ES-I3 (cell line): ENCODE measurements at regions not wholly inside any gene's neighbourhood (a gene's known extent, or its start where the extent isn't known, plus 50 kb on each side); places are given as distances from the start of the nearest gene placed in this dataset.

Experiments
- H3K36me3 ChIP-seq: 2 replicates; pipeline ENCODE4 v1.6.1; 2013; ENCODE audit warnings: mild to moderate bottlenecking, low read length, control low read depth, moderate library complexity; ENCODE audit not compliant: insufficient read depth
- H3K4me1 ChIP-seq: 2 replicates; pipeline ENCODE4 v1.6.1; 2013; ENCODE audit warnings: mild to moderate bottlenecking, control low read depth, low read length; ENCODE audit not compliant: insufficient read depth
- H3K9ac ChIP-seq: 2 replicates; pipeline ENCODE4 v1.6.1; 2013; ENCODE audit warnings: low read depth, mild to moderate bottlenecking, low read length, moderate library complexity
- H3K9me3 ChIP-seq: 2 replicates; pipeline ENCODE4 v1.6.1; 2013; ENCODE audit warnings: mild to moderate bottlenecking, low read length, moderate library complexity; ENCODE audit not compliant: control insufficient read depth, insufficient read depth

DNA sequence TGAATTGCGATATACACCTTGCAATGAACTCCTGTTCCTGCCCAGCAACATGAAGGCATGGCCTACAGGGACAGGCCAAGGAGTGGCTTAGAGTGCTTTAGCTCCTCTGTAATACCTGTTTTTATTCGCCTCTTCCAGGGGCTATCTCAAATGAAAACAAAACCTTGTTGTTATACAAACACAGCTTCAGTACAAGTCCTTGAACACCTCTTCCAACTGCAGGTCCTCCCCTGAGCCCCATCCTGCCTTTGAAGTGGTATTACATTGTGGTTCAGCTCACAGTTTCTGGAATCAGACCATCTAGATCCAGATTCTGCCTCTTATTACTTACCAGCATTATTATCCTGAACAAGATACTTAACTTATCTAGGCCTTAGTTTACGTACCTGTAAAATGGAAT, 83.0 kb upstream of the HNRNPA3 start:
- no peaks in the 10 kb centered on the region for H3K36me3 ChIP-seq
- H3K9me3 ChIP-seq = no peaks in the 10 kb centered on the region
- H3K4me1 ChIP-seq = no peaks in the 10 kb centered on the region
- H3K9ac ChIP-seq = no peak overlapping the region

GRCh38 chr2:177131858-177132257, 80.7 kb upstream of the HNRNPA3 start:
- Histone ChIP-seq H3K9me3 (no peaks in the 10 kb centered on the region), H3K9ac (no peak overlapping the region), H3K4me1 (no peaks in the 10 kb centered on the region), H3K36me3 (no peaks in the 10 kb centered on the region)

DNA sequence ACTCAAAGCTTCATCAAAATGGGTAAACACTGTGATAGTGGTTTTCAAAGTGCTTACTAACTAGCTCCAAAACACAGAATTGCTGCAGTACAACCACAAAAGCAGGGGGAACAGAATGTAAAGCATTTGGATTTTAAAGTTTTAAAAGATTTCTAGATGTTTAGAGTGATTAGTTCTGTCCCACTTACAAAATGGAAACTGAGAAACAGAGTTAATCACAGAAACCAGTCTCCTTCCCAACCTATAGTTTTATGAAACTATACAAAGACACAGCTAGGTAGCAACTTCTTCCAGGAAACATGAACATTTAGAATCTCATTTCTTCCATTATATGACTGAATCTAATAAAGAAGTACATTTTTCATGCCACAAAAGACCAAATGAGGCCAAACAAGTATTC, 73.8 kb upstream of the HNRNPA3 start:
- H3K4me1 ChIP-seq = no peaks in the 10 kb centered on the region
- no peaks in the 10 kb centered on the region for H3K9me3 ChIP-seq
- no peaks in the 10 kb centered on the region for H3K36me3 ChIP-seq
- no peak overlapping the region for H3K9ac ChIP-seq

DNA sequence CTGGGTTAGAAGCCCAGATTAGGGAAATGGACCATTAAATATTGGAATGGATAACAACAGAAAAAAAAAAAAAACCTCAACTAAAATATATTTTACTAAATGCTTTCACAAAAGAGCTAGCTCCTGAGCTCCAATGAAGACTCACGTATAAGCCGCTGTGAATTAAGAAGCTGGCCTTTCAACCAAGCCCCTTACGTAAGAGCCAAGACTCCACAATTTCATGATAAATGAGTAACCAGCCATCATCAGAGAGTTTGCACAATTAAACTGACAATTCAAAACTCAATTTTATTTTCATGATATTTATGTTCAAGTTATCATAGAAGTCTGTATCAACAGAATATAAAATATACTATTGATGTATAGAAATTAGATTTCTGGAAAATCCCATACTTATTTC, 70.7 kb upstream of the HNRNPA3 start:
- Histone ChIP-seq H3K4me1 (no peaks in the 10 kb centered on the region), H3K9ac (no peak overlapping the region), H3K9me3 (no peaks in the 10 kb centered on the region), H3K36me3 (no peaks in the 10 kb centered on the region)

- H3K4me1 ChIP-seq = no peaks in the 10 kb centered on the region
- H3K9ac ChIP-seq = no peak overlapping the region
- H3K9me3 ChIP-seq = no peaks in the 10 kb centered on the region
- no peaks in the 10 kb centered on the region for H3K36me3 ChIP-seq
Observed at GRCh38 chr2:177143444-177143843, 69.2 kb upstream of the HNRNPA3 start.

DNA sequence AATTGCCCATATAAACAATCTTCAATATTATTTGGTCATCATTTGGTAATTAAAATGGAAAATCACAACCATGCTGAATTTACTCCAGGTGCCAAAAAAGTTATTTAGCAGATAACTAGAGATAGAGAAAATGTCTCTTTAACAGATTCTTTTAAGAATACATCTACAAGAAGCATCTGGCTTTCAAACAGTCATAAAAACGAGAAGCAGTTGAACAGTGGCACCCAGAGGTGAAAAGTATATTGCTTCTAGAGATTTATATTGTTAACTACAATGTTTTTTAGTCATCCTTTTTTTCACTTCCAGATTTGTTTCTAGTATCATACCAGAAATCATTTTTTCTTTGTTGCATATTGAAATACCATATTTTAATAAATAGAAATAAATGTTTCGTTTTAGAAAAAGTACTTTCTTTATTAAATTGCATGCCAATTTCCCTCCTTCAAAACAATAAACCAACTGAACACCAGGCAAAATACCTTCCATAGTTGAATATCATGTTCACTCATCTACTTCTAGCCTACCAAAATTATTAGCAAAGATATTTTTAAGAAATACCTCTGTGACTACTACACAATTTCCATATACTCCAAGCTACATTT, 65.4 kb upstream of the HNRNPA3 start:
- no peaks in the 10 kb centered on the region for H3K36me3 ChIP-seq
- H3K9me3 ChIP-seq = no peaks in the 10 kb centered on the region
- H3K4me1 ChIP-seq = no peaks in the 10 kb centered on the region
- no peak overlapping the region for H3K9ac ChIP-seq

- Histone ChIP-seq H3K36me3 (no peaks in the 10 kb centered on the region), H3K9me3 (no peaks in the 10 kb centered on the region), H3K9ac (peak overlapping the region; percentile 64; the same call in 1 of the 2 replicates), H3K4me1 (no peaks in the 10 kb centered on the region)
Observed at GRCh38 chr2:177147834-177148445, 64.7 kb upstream of the HNRNPA3 start.

DNA sequence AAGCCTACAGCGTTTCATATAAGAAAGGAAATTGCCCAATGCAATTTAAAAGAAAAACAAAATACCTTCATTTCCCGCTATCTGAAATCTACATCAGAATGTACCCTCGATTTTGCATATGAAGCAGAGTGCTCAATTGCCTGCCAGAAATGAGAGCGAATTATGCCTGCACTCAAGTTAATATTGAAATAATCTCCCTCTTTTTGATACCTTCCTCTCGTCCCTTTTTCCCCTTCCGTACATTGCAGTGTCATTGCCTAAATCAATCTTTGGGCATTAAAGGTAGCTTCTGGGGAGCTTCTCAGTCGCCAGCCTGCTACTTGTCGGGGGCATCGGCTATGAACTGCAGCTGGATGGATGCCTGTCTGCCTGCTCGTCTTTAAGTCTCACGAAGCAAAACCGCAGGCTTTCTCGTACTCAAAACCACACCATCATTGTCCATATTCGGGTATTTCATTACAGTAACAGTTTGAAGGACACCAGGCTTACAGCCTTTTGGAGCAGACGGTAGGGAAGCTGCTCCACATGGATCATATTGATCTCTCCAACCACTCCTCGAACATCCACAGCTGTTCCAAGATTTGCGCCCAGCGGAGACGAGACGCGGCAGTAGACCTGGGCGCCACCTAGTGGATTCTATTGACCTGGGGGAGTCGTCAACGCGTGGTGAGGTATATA, 64.0 kb upstream of the HNRNPA3 start:
- peak overlapping the region; percentile 64; the same call in 1 of the 2 replicates for H3K9ac ChIP-seq
- H3K4me1 ChIP-seq = no peaks in the 10 kb centered on the region
- no peaks in the 10 kb centered on the region for H3K9me3 ChIP-seq
- no peaks in the 10 kb centered on the region for H3K36me3 ChIP-seq

- no peak overlapping the region for H3K9ac ChIP-seq
- H3K9me3 ChIP-seq = no peaks in the 10 kb centered on the region
- H3K36me3 ChIP-seq = no peaks in the 10 kb centered on the region
- H3K4me1 ChIP-seq = no peaks in the 10 kb centered on the region
Observed at GRCh38 chr2:177149155-177149503, 63.5 kb upstream of the HNRNPA3 start.

- Histone ChIP-seq H3K9ac (no peak overlapping the region), H3K9me3 (no peaks in the 10 kb centered on the region), H3K36me3 (no peaks in the 10 kb centered on the region), H3K4me1 (no peaks in the 10 kb centered on the region)
Observed at GRCh38 chr2:177153805-177154204, 58.8 kb upstream of the HNRNPA3 start.

DNA sequence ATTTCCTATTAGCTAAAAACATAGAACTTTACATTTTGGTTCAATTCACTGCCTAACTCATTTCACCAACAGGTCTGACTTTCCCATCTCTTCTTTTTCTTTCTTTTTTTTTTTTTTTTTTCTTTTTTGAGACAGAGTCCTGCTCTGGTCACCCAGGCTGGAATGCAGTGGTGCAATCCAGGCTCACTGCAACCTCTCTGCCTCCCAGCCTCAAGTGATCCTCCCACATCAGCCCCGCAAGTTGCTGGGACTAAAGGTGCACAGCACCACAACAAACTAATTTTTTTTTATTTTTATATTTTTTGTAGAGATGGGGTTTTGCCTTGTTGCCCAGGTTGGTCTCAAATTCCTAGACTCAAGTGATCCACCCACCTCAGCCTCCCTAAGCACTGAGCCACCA, 57.8 kb upstream of the HNRNPA3 start:
- H3K4me1 ChIP-seq = no peaks in the 10 kb centered on the region
- no peak overlapping the region for H3K9ac ChIP-seq
- H3K36me3 ChIP-seq = no peaks in the 10 kb centered on the region
- no peaks in the 10 kb centered on the region for H3K9me3 ChIP-seq

- no peak overlapping the region for H3K9ac ChIP-seq
- H3K36me3 ChIP-seq = no peaks in the 10 kb centered on the region
- H3K4me1 ChIP-seq = no peaks in the 10 kb centered on the region
- H3K9me3 ChIP-seq = no peaks in the 10 kb centered on the region
Observed at GRCh38 chr2:177155631-177156030, 57.0 kb upstream of the HNRNPA3 start.

- no peaks in the 10 kb centered on the region for H3K9me3 ChIP-seq
- H3K36me3 ChIP-seq = no peaks in the 10 kb centered on the region
- H3K9ac ChIP-seq = no peak overlapping the region; the same call in 1 of the 2 replicates
- peaks cover 26% of the 10 kb centered on the region for H3K4me1 ChIP-seq
Observed at GRCh38 chr2:177161741-177162460, 50.7 kb upstream of the HNRNPA3 start.
